ENCODE measurements at regions not wholly inside any gene's neighbourhood (a gene's known extent, or its start where the extent isn't known, plus 50 kb on each side); places are given as distances from the start of the nearest gene placed in this dataset.
A peak's percentile ranks its signal among the peaks of the same experiment; 100 is the strongest.
"Not testable (repeated sequence)": the region's sequence is repeated elsewhere in the genome, so short reads cannot be mapped to it uniquely, and the experiment has no call there.

DNA sequence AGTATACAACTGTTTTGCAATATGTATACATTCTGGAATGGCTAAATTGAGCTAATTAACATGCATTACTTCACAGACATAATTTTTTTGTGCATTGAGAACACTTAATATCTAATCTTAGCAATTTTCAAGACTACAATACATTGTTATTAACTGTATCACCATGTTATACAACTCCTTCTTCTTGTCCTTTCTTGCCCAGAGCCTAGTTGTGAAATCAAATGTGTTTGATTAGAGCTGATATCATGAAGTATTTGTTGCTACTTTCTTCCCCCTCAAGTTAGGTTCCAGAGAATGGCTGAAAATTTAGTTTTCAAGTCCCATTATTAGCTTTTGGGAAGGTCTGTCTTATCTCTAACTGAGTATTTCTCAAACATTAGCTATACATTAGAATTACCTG lies 607.8 kb downstream of the PSAT1 start:
- TF ChIP-seq, protein P1, sequence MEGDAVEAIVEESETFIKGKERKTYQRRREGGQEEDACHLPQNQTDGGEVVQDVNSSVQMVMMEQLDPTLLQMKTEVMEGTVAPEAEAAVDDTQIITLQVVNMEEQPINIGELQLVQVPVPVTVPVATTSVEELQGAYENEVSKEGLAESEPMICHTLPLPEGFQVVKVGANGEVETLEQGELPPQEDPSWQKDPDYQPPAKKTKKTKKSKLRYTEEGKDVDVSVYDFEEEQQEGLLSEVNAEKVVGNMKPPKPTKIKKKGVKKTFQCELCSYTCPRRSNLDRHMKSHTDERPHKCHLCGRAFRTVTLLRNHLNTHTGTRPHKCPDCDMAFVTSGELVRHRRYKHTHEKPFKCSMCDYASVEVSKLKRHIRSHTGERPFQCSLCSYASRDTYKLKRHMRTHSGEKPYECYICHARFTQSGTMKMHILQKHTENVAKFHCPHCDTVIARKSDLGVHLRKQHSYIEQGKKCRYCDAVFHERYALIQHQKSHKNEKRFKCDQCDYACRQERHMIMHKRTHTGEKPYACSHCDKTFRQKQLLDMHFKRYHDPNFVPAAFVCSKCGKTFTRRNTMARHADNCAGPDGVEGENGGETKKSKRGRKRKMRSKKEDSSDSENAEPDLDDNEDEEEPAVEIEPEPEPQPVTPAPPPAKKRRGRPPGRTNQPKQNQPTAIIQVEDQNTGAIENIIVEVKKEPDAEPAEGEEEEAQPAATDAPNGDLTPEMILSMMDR (conservative IDR thresholded peaks at IDR 0.05; ENCODE audit: low read depth, low read length) = no peak
- no peak overlapping the region for H3K4me3 ChIP-seq (ENCODE audit: low read depth, low read length)
- no peak for DNase-seq (ENCODE audit: low read depth)

DNA sequence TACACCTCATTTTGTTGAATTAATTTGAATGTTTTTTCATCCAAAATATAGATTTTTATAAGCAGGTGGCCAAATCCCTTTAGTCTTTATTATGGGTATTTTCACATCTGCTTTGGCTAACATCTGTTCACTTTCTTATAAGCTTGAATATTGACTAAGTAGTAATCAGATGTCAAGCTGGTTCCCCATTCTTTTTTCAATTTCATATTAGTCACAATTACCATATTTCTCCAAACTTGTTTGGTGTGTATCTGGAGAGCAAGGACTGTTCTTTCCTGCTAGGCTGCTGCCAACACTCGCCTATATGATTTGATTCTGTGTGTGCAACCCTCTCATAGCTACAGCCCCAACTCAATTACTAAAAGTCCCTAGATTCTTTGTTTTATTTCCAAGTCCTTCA lies 608.5 kb downstream of the PSAT1 start:
- TF ChIP-seq, protein P1 (conservative IDR thresholded peaks at IDR 0.05; ENCODE audit: low read depth, low read length) = no peak
- no peak overlapping the region for H3K4me3 ChIP-seq (ENCODE audit: low read depth, low read length)
- DNase-seq (ENCODE audit: low read depth) = no peak

DNA sequence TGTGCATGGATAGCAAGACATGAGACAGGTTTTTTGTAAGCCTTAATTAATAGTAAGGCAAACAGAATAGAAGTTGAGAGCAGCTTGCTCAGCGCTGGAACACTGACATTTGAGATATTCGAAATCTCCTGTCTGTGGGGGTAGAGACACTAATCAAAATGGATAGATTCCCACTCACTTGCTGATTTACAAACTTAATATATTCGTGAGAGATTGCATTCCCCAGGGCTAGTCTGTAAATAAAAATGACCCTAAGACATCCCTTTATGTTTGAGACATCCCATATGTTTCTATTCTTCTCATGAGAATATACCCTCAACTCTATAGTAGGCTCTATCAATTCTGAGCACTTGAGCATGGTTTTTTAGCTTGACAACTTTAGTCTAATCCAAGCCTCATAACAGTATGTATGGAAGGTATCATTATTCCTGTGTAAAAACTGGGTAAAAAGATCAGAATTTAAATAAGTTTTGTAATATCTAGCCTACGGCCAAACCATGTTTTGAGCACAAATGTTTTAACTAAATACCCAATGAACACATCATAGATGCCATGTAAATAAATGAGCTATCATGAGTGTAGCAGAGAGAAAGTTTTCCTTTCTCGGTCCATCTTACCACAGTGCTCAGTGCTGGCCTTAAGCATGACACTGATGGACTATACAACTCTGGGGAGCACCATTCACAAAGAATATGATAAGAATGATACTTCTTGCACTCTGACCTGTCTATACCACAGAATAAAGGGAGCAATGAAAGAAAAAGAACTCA lies 609.2 kb downstream of the PSAT1 start:
- TF ChIP-seq, protein P1 (conservative IDR thresholded peaks at IDR 0.05; ENCODE audit: low read depth, low read length) = no peak
- no peak for DNase-seq (ENCODE audit: low read depth)
- no peak overlapping the region for H3K4me3 ChIP-seq (ENCODE audit: low read depth, low read length)

DNA sequence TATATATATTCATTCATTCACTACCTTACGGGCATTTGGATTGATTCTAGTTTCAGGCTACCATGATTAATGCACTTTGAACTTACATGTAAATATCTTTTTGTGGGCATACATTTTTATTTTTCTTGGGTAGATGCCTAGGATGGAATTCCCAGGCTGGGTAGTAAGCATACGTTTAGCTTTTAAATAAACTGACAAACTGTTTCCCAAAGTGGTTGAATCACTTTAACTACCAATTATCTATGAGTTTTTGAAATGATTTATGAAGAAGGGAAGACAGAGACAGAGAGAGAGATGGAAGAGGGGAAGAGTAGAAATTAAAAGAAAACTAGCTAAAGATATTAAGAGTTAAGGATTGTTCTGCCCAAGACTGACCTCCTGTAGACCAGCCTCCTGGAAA lies 612.6 kb downstream of the PSAT1 start:
- TF ChIP-seq, protein P1 (conservative IDR thresholded peaks at IDR 0.05; ENCODE audit: low read depth, low read length) = no peak

DNA sequence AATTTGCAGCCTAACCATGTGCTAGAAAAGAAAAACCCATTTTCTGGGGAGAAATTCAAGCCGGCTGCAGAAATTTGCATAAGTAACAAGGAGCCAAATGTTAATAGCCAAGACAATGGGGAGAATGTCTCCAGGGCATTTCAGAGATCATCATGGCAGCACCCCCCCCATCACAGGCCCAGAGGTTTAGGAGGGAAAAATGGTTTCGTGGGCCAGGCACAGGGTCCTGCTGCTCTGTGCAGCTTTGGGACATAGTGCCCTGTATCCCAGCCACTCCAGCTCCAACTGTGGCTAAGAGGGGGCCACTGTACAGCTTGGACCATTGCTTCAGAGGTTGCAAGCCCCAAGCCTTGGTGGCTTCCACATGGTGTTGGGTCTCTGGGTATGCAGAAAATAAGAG lies 620.0 kb downstream of the PSAT1 start:
- DNase-seq (ENCODE audit: low read depth); H3K4me3 ChIP-seq (ENCODE audit: low read depth, low read length): not testable (repeated sequence)

More for the DNA sequence above, 612.6 kb downstream of the PSAT1 start:
- DNase-seq (ENCODE audit: low read depth) = no peak
- H3K4me3 ChIP-seq (ENCODE audit: low read depth, low read length) = no peak overlapping the region

DNA sequence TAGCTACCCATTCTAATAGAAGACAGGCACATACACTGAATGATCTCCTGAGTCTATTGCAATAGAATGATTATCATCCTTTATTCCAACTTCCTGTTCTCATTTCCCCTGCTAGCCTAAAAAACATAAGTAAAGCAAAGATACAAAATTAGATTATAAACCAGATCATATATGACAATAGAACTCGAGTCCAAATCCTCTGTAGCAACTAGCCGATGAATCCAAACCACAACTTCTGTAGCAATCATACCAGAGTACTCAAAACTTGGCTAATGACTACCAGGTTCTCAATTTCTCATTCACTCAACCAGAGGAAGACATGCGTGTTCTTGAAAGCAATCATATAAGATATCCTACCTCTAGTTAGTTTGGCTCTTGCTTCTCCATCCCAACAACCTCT lies 622.1 kb downstream of the PSAT1 start:
- no peak overlapping the region for H3K4me3 ChIP-seq (ENCODE audit: low read depth, low read length)
- TF ChIP-seq, protein P1 (conservative IDR thresholded peaks at IDR 0.05; ENCODE audit: low read depth, low read length) = no peak
- no peak for DNase-seq (ENCODE audit: low read depth)

DNA sequence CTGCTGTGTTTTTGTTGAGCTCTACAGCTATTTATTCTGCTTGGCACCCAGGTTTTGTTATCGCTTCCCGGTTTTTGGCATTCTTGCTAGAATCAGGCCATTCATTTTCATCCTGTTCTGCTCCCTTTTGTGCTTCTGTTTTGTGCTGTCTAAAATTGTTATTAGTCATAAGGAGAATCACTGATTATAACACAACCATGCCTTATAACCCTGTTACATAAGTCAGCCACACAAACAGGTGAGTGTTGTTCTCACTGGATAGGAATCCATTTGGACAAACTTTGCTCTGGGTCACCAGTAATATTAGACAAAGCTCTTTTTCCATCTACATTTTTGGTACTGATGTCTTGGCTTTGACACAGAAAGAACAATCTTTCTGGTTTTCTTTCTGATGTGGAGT lies 622.8 kb downstream of the PSAT1 start:
- TF ChIP-seq, protein P1 (conservative IDR thresholded peaks at IDR 0.05; ENCODE audit: low read depth, low read length) = no peak
- no peak overlapping the region for H3K4me3 ChIP-seq (ENCODE audit: low read depth, low read length)
- peak; percentile 31 for DNase-seq (ENCODE audit: low read depth)
